GM12864 (cell line): ENCODE measurements at regions not wholly inside any gene's neighbourhood (a gene's known extent, or its start where the extent isn't known, plus 50 kb on each side); places are given as distances from the start of the nearest gene placed in this dataset.

Experiments used
- DNase-seq: peaks from one replicate; pipeline ENCODE4 v3.0.0-alpha.2; 2011; ENCODE audit warnings: low read depth
- H3K4me3 ChIP-seq: 2 replicates; pipeline ENCODE4 v1.5.1; 2011; ENCODE audit warnings: mild to moderate bottlenecking, low read depth, low read length, control low read depth
- TF ChIP-seq, protein P1 (sequence below): IDR thresholded peaks from 2 replicates; pipeline ENCODE4 v1.5.1; 2011; ENCODE audit warnings: low read depth, mild to moderate bottlenecking, moderate library complexity, low read length, control low read depth, inconsistent platforms; ENCODE audit errors: missing control alignments

DNA sequence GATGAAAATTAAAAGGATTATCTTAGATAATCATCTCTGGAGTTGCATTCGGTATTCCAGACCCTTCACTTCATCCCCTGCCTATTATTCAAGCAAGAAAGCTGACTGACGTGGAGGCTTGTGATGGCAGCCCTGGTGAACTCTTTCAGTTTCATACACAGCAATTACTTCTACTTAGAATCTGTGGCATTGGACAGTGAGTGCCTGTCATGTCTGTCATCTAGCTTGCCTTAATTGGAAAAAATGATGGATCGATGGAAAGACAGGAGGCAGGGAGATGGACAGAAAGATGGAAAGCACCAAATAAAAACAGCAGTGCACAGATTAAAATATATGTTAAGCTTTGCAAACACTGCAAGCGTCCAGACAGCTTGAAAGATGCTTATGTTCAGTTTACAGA, 1371.0 kb upstream of the CDH6 start:
- TF ChIP-seq, protein P1, sequence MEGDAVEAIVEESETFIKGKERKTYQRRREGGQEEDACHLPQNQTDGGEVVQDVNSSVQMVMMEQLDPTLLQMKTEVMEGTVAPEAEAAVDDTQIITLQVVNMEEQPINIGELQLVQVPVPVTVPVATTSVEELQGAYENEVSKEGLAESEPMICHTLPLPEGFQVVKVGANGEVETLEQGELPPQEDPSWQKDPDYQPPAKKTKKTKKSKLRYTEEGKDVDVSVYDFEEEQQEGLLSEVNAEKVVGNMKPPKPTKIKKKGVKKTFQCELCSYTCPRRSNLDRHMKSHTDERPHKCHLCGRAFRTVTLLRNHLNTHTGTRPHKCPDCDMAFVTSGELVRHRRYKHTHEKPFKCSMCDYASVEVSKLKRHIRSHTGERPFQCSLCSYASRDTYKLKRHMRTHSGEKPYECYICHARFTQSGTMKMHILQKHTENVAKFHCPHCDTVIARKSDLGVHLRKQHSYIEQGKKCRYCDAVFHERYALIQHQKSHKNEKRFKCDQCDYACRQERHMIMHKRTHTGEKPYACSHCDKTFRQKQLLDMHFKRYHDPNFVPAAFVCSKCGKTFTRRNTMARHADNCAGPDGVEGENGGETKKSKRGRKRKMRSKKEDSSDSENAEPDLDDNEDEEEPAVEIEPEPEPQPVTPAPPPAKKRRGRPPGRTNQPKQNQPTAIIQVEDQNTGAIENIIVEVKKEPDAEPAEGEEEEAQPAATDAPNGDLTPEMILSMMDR: no peak
- DNase-seq: no peak
- no peak overlapping the region for H3K4me3 ChIP-seq

- H3K4me3 ChIP-seq: no peak overlapping the region
- TF ChIP-seq, protein P1: no peak
- no peak for DNase-seq
These were observed 1381.4 kb upstream of the CDH6 start for GRCh38 chr5:29811914-29812679.

- TF ChIP-seq, protein P1: no peak
- no peak overlapping the region for H3K4me3 ChIP-seq
- no peak for DNase-seq
These were observed 1387.7 kb upstream of the CDH6 start for GRCh38 chr5:29805804-29806203.

DNA sequence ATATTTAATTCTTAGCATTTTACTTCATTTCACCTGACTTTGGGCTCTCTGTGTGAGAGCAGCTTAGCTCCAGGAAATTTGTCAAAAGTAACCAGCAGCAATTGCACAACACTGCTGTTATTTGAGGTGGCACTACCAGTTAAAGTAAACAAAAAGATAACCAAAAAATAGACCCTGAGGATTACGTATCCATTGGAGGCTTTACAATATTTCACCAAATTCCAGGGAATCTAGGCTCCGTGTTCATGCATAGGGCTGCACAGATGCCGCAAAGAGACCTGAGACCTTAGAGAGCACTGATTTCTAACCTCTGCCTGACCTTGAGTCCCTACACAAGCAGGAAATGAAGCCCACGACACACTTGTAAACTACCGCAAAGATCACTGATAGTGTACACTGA, 1392.7 kb upstream of the CDH6 start:
- no peak for DNase-seq
- H3K4me3 ChIP-seq: no peak overlapping the region
- TF ChIP-seq, protein P1: no peak

DNA sequence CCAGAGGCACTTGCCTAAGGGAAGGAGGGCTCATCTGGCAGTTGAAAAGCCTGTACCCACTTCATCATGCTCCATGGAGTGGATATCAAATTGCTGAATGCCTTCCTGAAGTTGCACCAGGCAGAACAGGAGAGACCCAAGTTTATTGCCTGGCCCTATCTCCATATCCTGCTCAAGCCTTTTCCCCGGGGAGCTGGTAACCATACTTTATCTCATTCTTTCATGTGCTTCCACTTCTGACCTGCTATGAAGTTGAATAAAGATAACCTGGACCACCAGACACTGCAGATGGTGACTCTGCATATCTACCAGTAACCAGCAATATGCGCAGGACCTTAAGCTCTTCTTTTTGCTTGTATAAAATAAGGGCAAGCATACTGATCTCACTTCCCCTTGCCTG, 1397.5 kb upstream of the CDH6 start:
- H3K4me3 ChIP-seq: no peak overlapping the region
- no peak for DNase-seq
- TF ChIP-seq, protein P1: no peak

DNA sequence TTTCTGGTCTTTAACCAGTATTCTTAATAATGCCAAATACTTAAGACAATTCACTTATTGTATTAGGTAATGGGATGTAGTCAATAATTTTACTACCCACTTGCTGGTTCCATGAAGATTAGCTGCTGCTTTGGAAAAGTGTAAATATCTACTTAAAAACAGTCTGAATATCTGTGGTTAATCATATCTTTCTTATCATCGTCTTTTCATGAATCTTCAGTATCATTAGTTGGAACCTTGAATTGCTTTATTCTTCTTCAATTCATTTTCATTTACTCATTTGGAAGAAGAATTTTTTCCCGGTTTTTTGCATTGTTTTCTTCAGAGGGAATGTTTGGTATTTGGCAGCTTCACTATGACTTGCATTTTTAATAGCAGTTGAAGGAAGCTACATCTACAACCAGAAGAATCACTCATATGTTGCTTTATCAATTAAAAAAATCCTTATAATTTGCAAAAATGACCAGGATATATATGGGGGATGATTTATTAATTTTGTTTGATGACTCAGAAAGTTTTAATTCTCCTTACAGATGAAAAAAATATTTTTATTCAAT, 1398.3 kb upstream of the CDH6 start:
- TF ChIP-seq, protein P1: no peak
- DNase-seq: no peak

GRCh38 chr5:29794141-29794787, 1399.2 kb upstream of the CDH6 start:
- DNase-seq: no peak
- TF ChIP-seq, protein P1: no peak
- no peak overlapping the region for H3K4me3 ChIP-seq

More for the DNA sequence above, 1398.3 kb upstream of the CDH6 start:
- no peak overlapping the region for H3K4me3 ChIP-seq
